SK-N-SH (cell line): ENCODE measurements at regions not wholly inside any gene's neighbourhood (a gene's known extent, or its start where the extent isn't known, plus 50 kb on each side); places are given as distances from the start of the nearest gene placed in this dataset.

ENCODE experiments used
- CTCF ChIA-PET: fragments of 300-600, 350-600 bp; formaldehyde crosslinking; extraction: SDS; loops from one replicate; lab custom pipeline; 2021; lab: Yijun Ruan, JAX
- POLR2A ChIA-PET: fragments of 350-600 bp; sonication (Branson Sonifier 250); formaldehyde crosslinking; extraction: SDS; loops from one replicate; lab custom pipeline; 2020; ENCODE audit warnings: antibody characterized with exemption, inconsistent platforms; lab: Yijun Ruan, JAX
- DNase-seq: peaks from one replicate; pipeline ENCODE4 v3.0.0; 2012
- H2AFZ ChIP-seq: fragments of 200-600 bp; sonication (generic); 2 replicates; pipeline ENCODE4 v1.8.1; 2016; ENCODE audit warnings: antibody characterized with exemption, mild to moderate bottlenecking, low read depth
- H3F3A ChIP-seq: fragments of 200-600 bp; sonication (generic); replicated peaks from 2 replicates; pipeline ENCODE3; 2016; ENCODE audit warnings: antibody characterized with exemption, mild to moderate bottlenecking; ENCODE audit not compliant: insufficient read depth
- H3K27ac ChIP-seq, 2 experiments: fragments of 200-500 bp in 1 of 2; fragments of 200-600 bp in 1 of 2; sonication (Bioruptor generic) in 1 of 2; sonication (generic), shearing (Covaris generic) in 1 of 2; 2 replicates each; pipeline versions ENCODE4 v1.5.1 to v1.6.1; 2014 to 2016; ENCODE audit warnings: low read depth in 2 of 2, inconsistent platforms in 1 of 2, low read length in 1 of 2, mild to moderate bottlenecking in 1 of 2, mixed read lengths in 1 of 2
- H3K27me3 ChIP-seq: fragments of 200-600 bp; sonication (generic), shearing (Covaris generic); 2 replicates; pipeline ENCODE4 v1.6.1; 2016; ENCODE audit warnings: mixed run types; ENCODE audit not compliant: insufficient read depth
- H3K36me3 ChIP-seq, 2 experiments: fragments of 200-500 bp in 1 of 2; fragments of 200-600 bp in 1 of 2; sonication (Bioruptor generic) in 1 of 2; sonication (generic) in 1 of 2; replicated peaks in 1 of 2; 2 replicates each; pipeline versions ENCODE3 to v1.5.1; 2014 to 2016; ENCODE audit warnings: low read length in 1 of 2, mild to moderate bottlenecking in 1 of 2; ENCODE audit not compliant: insufficient read depth in 2 of 2, control insufficient read depth in 1 of 2
- H3K4me1 ChIP-seq, 2 experiments: fragments of 200-500 bp in 1 of 2; fragments of 200-600 bp in 1 of 2; sonication (Bioruptor generic) in 1 of 2; sonication (generic), shearing (Covaris generic) in 1 of 2; 2 replicates each; pipeline versions ENCODE4 v1.5.1 to v1.6.1; 2014 to 2016; ENCODE audit warnings: low read depth in 1 of 2, low read length in 1 of 2, mixed run types in 1 of 2; ENCODE audit not compliant: insufficient read depth in 2 of 2, control insufficient read depth in 1 of 2
- H3K4me2 ChIP-seq: fragments of 200-600 bp; sonication (generic), shearing (Covaris generic); 2 replicates; pipeline ENCODE4 v1.6.1; 2017; ENCODE audit warnings: mixed run types
- H3K4me3 ChIP-seq, 2 experiments: fragments of 200-500 bp in 1 of 2; fragments of 200-600 bp in 1 of 2; sonication (Bioruptor generic) in 1 of 2; sonication (generic), shearing (Covaris generic) in 1 of 2; 2 replicates each; pipeline versions ENCODE4 v1.5.1 to v1.8.1; 2014 to 2016; ENCODE audit warnings: low read depth in 2 of 2, inconsistent platforms in 1 of 2, low read length in 1 of 2, mild to moderate bottlenecking in 1 of 2, mixed read lengths in 1 of 2, moderate library complexity in 1 of 2
- H3K79me2 ChIP-seq: fragments of 200-600 bp; sonication (generic); 2 replicates; pipeline ENCODE4 v1.8.1; 2017; ENCODE audit warnings: mild to moderate bottlenecking; ENCODE audit not compliant: insufficient read depth
- H3K9ac ChIP-seq: fragments of 200-600 bp; sonication (generic); 2 replicates; pipeline ENCODE4 v1.6.1; 2017; ENCODE audit warnings: mixed run types
- H3K9me2 ChIP-seq: fragments of 200-600 bp; sonication (generic); 2 replicates; pipeline ENCODE4 v1.6.1; 2017; ENCODE audit warnings: mixed run types
- H3K9me3 ChIP-seq: fragments of 200-600 bp; sonication (generic); 2 replicates; pipeline ENCODE4 v1.6.1; 2017; ENCODE audit warnings: mixed run types, mild to moderate bottlenecking, moderate library complexity
- H4K20me1 ChIP-seq: fragments of 200-600 bp; sonication (generic); 2 replicates; pipeline ENCODE4 v1.6.1; 2017; ENCODE audit warnings: mild to moderate bottlenecking, mixed run types; ENCODE audit not compliant: insufficient read depth
- ELF1 ChIP-seq: IDR thresholded peaks from 2 replicates; pipeline ENCODE4 v1.4.0; 2012
- EP300 ChIP-seq, 2 experiments: IDR thresholded peaks; 2 replicates each; pipeline versions ENCODE4 v1.4.0 to v1.6.1; 2012; ENCODE audit warnings: borderline replicate concordance in 1 of 2, low read depth in 1 of 2, low read length in 1 of 2
- FOSL2 ChIP-seq: IDR thresholded peaks from 2 replicates; pipeline ENCODE4 v1.4.0; 2012; ENCODE audit warnings: low read depth, mild to moderate bottlenecking, moderate library complexity, borderline replicate concordance
- FOXM1 ChIP-seq: IDR thresholded peaks from 2 replicates; pipeline ENCODE4 v1.4.0; 2012; ENCODE audit warnings: low read depth, mild to moderate bottlenecking
- JUND ChIP-seq: IDR thresholded peaks from 2 replicates; pipeline ENCODE4 v1.4.0; 2012
- MAX ChIP-seq: IDR thresholded peaks from 2 replicates; pipeline ENCODE4 v1.4.0; 2012; ENCODE audit warnings: low read depth
- MXI1 ChIP-seq: IDR thresholded peaks from 2 replicates; pipeline ENCODE4 v1.6.1; 2012; ENCODE audit warnings: mild to moderate bottlenecking, low read depth, low read length, improper control_type of control experiment
- PBX3 ChIP-seq: IDR thresholded peaks from 2 replicates; pipeline ENCODE4; 2012
- POLR2AphosphoS5 ChIP-seq: IDR thresholded peaks from 2 replicates; pipeline ENCODE4 v1.6.1; 2012; ENCODE audit warnings: low read depth, low read length
- SMC3 ChIP-seq: IDR thresholded peaks from 2 replicates; pipeline ENCODE4 v1.6.1; 2012; ENCODE audit warnings: low read depth, low read length, improper control_type of control experiment
- TAF1 ChIP-seq: IDR thresholded peaks from 2 replicates; pipeline ENCODE4 v1.6.1; 2012; ENCODE audit warnings: low read depth, mild to moderate bottlenecking, low read length, moderate library complexity, borderline replicate concordance
- TCF12 ChIP-seq: IDR thresholded peaks from 2 replicates; pipeline ENCODE4 v1.4.0; 2012
- TEAD4 ChIP-seq: IDR thresholded peaks from 2 replicates; pipeline ENCODE4 v1.4.0; 2012; ENCODE audit warnings: mild to moderate bottlenecking, borderline replicate concordance; ENCODE audit not compliant: insufficient read depth
- USF1 ChIP-seq: IDR thresholded peaks from 2 replicates; pipeline ENCODE4 v1.4.0; 2012; ENCODE audit warnings: low read depth, borderline replicate concordance
- YY1 ChIP-seq: IDR thresholded peaks from 2 replicates; pipeline ENCODE4 v1.4.0; 2012; ENCODE audit warnings: low read depth, mild to moderate bottlenecking
- WGBS: methylation state at CpG from one replicate; pipeline ENCODE4 v1.1.6; 2017; ENCODE audit warnings: low lambda C conversion rate; 5-methylcytosine and 5-hydroxymethylcytosine counted together

GRCh38 chr11:23202611-23203010, 342.3 kb upstream of the CCDC179 start:
- H3K27ac ChIP-seq, result no peak overlapping the region
- DNase-seq, result no peak
- H3K9ac ChIP-seq, result no peak overlapping the region
- POLR2A ChIA-PET, result no interaction called here
- no peak overlapping the region for H3K4me2 ChIP-seq
- TF ChIP-seq JUND (no peak), ELF1 (no peak), MXI1 (no peak), POLR2AphosphoS5 (no peak), YY1 (no peak), MAX (no peak), FOSL2 (no peak)
- CTCF ChIA-PET, result no interaction called here
- 80% methylated on average over 1 of the region's 1 CpG for WGBS
- H4K20me1 ChIP-seq, result no peaks in the 10 kb centered on the region
- H3K4me3 ChIP-seq, result no peak overlapping the region
- H3K36me3 ChIP-seq, result no peaks in the 10 kb centered on the region
- H3K79me2 ChIP-seq, result no peaks in the 10 kb centered on the region
- no peaks in the 10 kb centered on the region for H3K9me3 ChIP-seq
- H3K9me2 ChIP-seq, result no peaks in the 10 kb centered on the region
- peaks cover 18% of the 10 kb centered on the region for H3F3A ChIP-seq
- H2AFZ ChIP-seq, result no peak overlapping the region
- peaks cover 0 to 6% of the 10 kb centered on the region in 2 experiments; a peak in 2 of 4 replicates for H3K4me1 ChIP-seq
- H3K27me3 ChIP-seq, result no peaks in the 10 kb centered on the region

GRCh38 chr11:23205156-23205871, 345.0 kb upstream of the CCDC179 start:
- H3K27ac ChIP-seq, result peak overlapping the region in 1 of 2 experiments; percentile 70; a peak in 2 of 4 replicates
- H3K9ac ChIP-seq, result no peak overlapping the region
- H2AFZ ChIP-seq, result no peak overlapping the region
- no peaks in the 10 kb centered on the region for H3K9me3 ChIP-seq
- H3K36me3 ChIP-seq, result no peaks in the 10 kb centered on the region
- H3F3A ChIP-seq, result peaks cover 18% of the 10 kb centered on the region
- H3K4me2 ChIP-seq, result no peak overlapping the region
- H4K20me1 ChIP-seq, result no peaks in the 10 kb centered on the region
- H3K79me2 ChIP-seq, result no peaks in the 10 kb centered on the region
- ChIA-PET CTCF (interaction anchor here (0.7 to 1.2 kb wide), 2 partner anchors 92 to 1695 kb away, joined by 3 read pairs; no protein-coding TSS in a partner anchor), POLR2A (no interaction called here)
- no peak for DNase-seq
- no peak overlapping the region; a peak in 1 of 4 replicates for H3K4me3 ChIP-seq
- TF ChIP-seq PBX3 (peak; percentile 47), TAF1 (no peak), TEAD4 (0 out of 2 replicates have a peak, but pooled peaks have one; percentile 40), JUND (peak; percentile 70), MAX (no peak), TCF12 (peak; percentile 67), FOXM1 (no peak), SMC3 (no peak), FOSL2 (peak; percentile 40; the same call in 1 of the 2 replicates), MXI1 (no peak), USF1 (no peak), EP300 (IDR thresholded peaks at IDR 0.05; ENCODE audit: borderline replicate concordance in 1 of 2, low read depth in 1 of 2, low read length in 1 of 2) (0 out of 4 replicates have a peak, but pooled peaks of 1 of the 2 experiments have one; percentile 48)
- H3K9me2 ChIP-seq, result no peaks in the 10 kb centered on the region
- no peaks in the 10 kb centered on the region for H3K27me3 ChIP-seq
- peaks cover 0 to 6% of the 10 kb centered on the region in 2 experiments; a peak in 2 of 4 replicates for H3K4me1 ChIP-seq
